HG03520 (cell line): ENCODE measurements at regions not wholly inside any gene's neighbourhood (a gene's known extent, or its start where the extent isn't known, plus 50 kb on each side); places are given as distances from the start of the nearest gene placed in this dataset.
"Not testable (repeated sequence)": the region's sequence is repeated elsewhere in the genome, so short reads cannot be mapped to it uniquely, and the experiment has no call there.

Experiments
- ATAC-seq: cut with Tn5 transposase; IDR thresholded peaks from one replicate; pipeline ENCODE4 v1.9.1; 2021; ENCODE audit warnings: mild to moderate bottlenecking, moderate library complexity; ENCODE audit not compliant: unreplicated experiment

- ATAC-seq = no peak
Observed at GRCh38 chr6:20263059-20263458, 50.8 kb upstream of the MBOAT1 start.

GRCh38 chr6:20265842-20266241, 53.6 kb upstream of the MBOAT1 start:
- ATAC-seq = no peak

- ATAC-seq = no peak
Observed at GRCh38 chr6:20266851-20267608, 54.8 kb upstream of the MBOAT1 start.

- ATAC-seq = no peak
Observed at GRCh38 chr6:20269181-20269580, 56.9 kb upstream of the MBOAT1 start.

GRCh38 chr6:20271818-20272217, 59.5 kb upstream of the MBOAT1 start:
- ATAC-seq = no peak

- no peak for ATAC-seq
Observed at GRCh38 chr6:20274137-20274536, 61.9 kb upstream of the MBOAT1 start.

GRCh38 chr6:20275837-20276236, 63.6 kb upstream of the MBOAT1 start:
- not testable (repeated sequence) for ATAC-seq

GRCh38 chr6:20277724-20278123, 65.5 kb upstream of the MBOAT1 start:
- not testable (repeated sequence) for ATAC-seq

GRCh38 chr6:20279051-20279450, 66.8 kb upstream of the MBOAT1 start:
- ATAC-seq = no peak

GRCh38 chr6:20279608-20280287, 67.5 kb upstream of the MBOAT1 start:
- ATAC-seq = no peak

GRCh38 chr6:20280288-20280621, 68.0 kb upstream of the MBOAT1 start:
- no peak for ATAC-seq

GRCh38 chr6:20284672-20285071, 72.4 kb upstream of the MBOAT1 start:
- no peak for ATAC-seq

- no peak for ATAC-seq
Observed at GRCh38 chr6:20286968-20287565, 74.8 kb upstream of the MBOAT1 start.

- ATAC-seq = peak; percentile 77
Observed at GRCh38 chr6:20291764-20292580, 79.7 kb upstream of the MBOAT1 start.

- no peak for ATAC-seq
Observed at GRCh38 chr6:20292905-20293304, 80.6 kb upstream of the MBOAT1 start.

GRCh38 chr6:20301256-20301655, 89.0 kb upstream of the MBOAT1 start:
- ATAC-seq = no peak

- no peak for ATAC-seq
Observed at GRCh38 chr6:20302168-20302567, 89.9 kb upstream of the MBOAT1 start.

- no peak for ATAC-seq
Observed at GRCh38 chr6:20302702-20303251, 90.5 kb upstream of the MBOAT1 start.

GRCh38 chr6:20306491-20306890, 94.2 kb upstream of the MBOAT1 start:
- no peak for ATAC-seq

GRCh38 chr6:20309186-20309585, 92.5 kb upstream of the E2F3 start:
- no peak for ATAC-seq

GRCh38 chr6:20310185-20310584, 91.5 kb upstream of the E2F3 start:
- ATAC-seq = no peak
